Naive B cell (primary cell): ENCODE measurements at regions not wholly inside any gene's neighbourhood (a gene's known extent, or its start where the extent isn't known, plus 50 kb on each side); places are given as distances from the start of the nearest gene placed in this dataset.

Experiments used
- ATAC-seq, 2 donors: fragments of 150-1000 bp; cut with Tn5 transposase; 2 replicates each; pipeline ENCODE4 v1.10.0; 2021; ENCODE audit warnings: low read depth in 2 of 2, mild to moderate bottlenecking in 2 of 2, moderate library complexity in 2 of 2
- DNase-seq: peaks from one replicate; pipeline ENCODE4 v3.0.0; 2022
- H3K27ac Mint-ChIP-seq, 6 donors: one replicate each; pipeline ENCODE4 v1.8.0; 2020 to 2022; ENCODE audit warnings: mild to moderate bottlenecking in 6 of 6, mixed read lengths in 6 of 6, moderate library complexity in 5 of 6, inconsistent platforms in 2 of 6
- H3K27me3 Mint-ChIP-seq, 3 donors: one replicate each; pipeline ENCODE4 v1.8.0; 2021 to 2022; ENCODE audit warnings: mixed read lengths in 3 of 3, mild to moderate bottlenecking in 1 of 3
- H3K36me3 Mint-ChIP-seq, 2 donors: one replicate each; pipeline ENCODE4 v1.8.0; 2020 to 2022; ENCODE audit warnings: mixed read lengths in 2 of 2, inconsistent platforms in 1 of 2, mild to moderate bottlenecking in 1 of 2
- H3K4me1 Mint-ChIP-seq, 3 donors: one replicate each; pipeline ENCODE4 v1.8.0; 2020 to 2022; ENCODE audit warnings: mixed read lengths in 3 of 3, inconsistent platforms in 1 of 3, mild to moderate bottlenecking in 1 of 3, moderate library complexity in 1 of 3
- H3K4me3 Mint-ChIP-seq, 8 donors: one replicate each; pipeline ENCODE4 v1.8.0; 2020 to 2022; ENCODE audit warnings: mild to moderate bottlenecking in 8 of 8, mixed read lengths in 8 of 8, moderate library complexity in 8 of 8, inconsistent platforms in 2 of 8
- H3K9me3 Mint-ChIP-seq, 7 donors: one replicate each; pipeline ENCODE4 v1.8.0; 2020 to 2022; ENCODE audit warnings: mixed read lengths in 7 of 7, mild to moderate bottlenecking in 5 of 7, inconsistent platforms in 2 of 7, moderate library complexity in 1 of 7

GRCh38 chr3:194204042-194204987 lies 68.4 kb downstream of the HES1 start:
- H3K27ac Mint-ChIP-seq = peak overlapping the region in 5 of 6 donors; percentile 26 to 95 (median 73)
- peak; percentile 50 to 61 for ATAC-seq
- H3K4me3 Mint-ChIP-seq = peak overlapping the region; percentile 67 to 91 (median 85)
- peaks cover 60 to 69% (median 64%) of the 10 kb centered on the region in 3 donors for H3K27me3 Mint-ChIP-seq
- no peak for DNase-seq
- peaks cover 23 to 27% (median 25%) of the 10 kb centered on the region in 3 donors for H3K4me1 Mint-ChIP-seq
- H3K9me3 Mint-ChIP-seq = peaks cover 0 to 1% (median 0%) of the 10 kb centered on the region in 7 donors
- no peaks in the 10 kb centered on the region for H3K36me3 Mint-ChIP-seq

GRCh38 chr3:194205675-194206133 lies 69.8 kb downstream of the HES1 start:
- H3K9me3 Mint-ChIP-seq = peaks cover 0 to 1% (median 0%) of the 10 kb centered on the region in 7 donors

GRCh38 chr3:194206320-194206719 lies 70.4 kb downstream of the HES1 start:
- no peaks in the 10 kb centered on the region for H3K36me3 Mint-ChIP-seq
- peak overlapping the region in 6 of 8 donors; percentile 8 to 77 (median 56) for H3K4me3 Mint-ChIP-seq
- no peak for DNase-seq
- H3K27me3 Mint-ChIP-seq = peaks cover 54 to 57% (median 56%) of the 10 kb centered on the region in 3 donors
- peaks cover 0 to 1% (median 0%) of the 10 kb centered on the region in 7 donors for H3K9me3 Mint-ChIP-seq
- peaks cover 19 to 25% (median 21%) of the 10 kb centered on the region in 3 donors for H3K4me1 Mint-ChIP-seq
- peak overlapping the region in 1 of 6 donors; percentile 53 for H3K27ac Mint-ChIP-seq
- ATAC-seq = peak in 1 of 2 donors; percentile 25

More at GRCh38 chr3:194205675-194206133, 69.8 kb downstream of the HES1 start:
- DNase-seq = no peak
- Mint-ChIP-seq H3K27ac (no peak overlapping the region), H3K4me3 (peak overlapping the region; percentile 7 to 77 (median 50)), H3K4me1 (peaks cover 19 to 25% (median 21%) of the 10 kb centered on the region in 3 donors), H3K36me3 (no peaks in the 10 kb centered on the region), H3K27me3 (peaks cover 52 to 57% (median 52%) of the 10 kb centered on the region in 3 donors)
- no peak for ATAC-seq

- peaks cover 9 to 20% (median 16%) of the 10 kb centered on the region in 3 donors for H3K4me1 Mint-ChIP-seq
- DNase-seq = no peak
- H3K27me3 Mint-ChIP-seq = peaks cover 59 to 61% (median 60%) of the 10 kb centered on the region in 3 donors
- H3K27ac Mint-ChIP-seq = no peak overlapping the region
- H3K4me3 Mint-ChIP-seq = no peak overlapping the region
- H3K9me3 Mint-ChIP-seq = peaks cover 0 to 1% (median 0%) of the 10 kb centered on the region in 7 donors
- ATAC-seq = no peak
- H3K36me3 Mint-ChIP-seq = no peaks in the 10 kb centered on the region
Measured at GRCh38 chr3:194208709-194209108, 72.8 kb downstream of the HES1 start.

GRCh38 chr3:194212161-194212844 lies 76.4 kb downstream of the HES1 start:
- ATAC-seq (no peak), DNase-seq (no peak)
- no peaks in the 10 kb centered on the region for H3K36me3 Mint-ChIP-seq
- no peaks in the 10 kb centered on the region for H3K9me3 Mint-ChIP-seq
- no peaks in the 10 kb centered on the region for H3K4me1 Mint-ChIP-seq
- no peak overlapping the region for H3K27ac Mint-ChIP-seq
- peaks cover 39 to 57% (median 53%) of the 10 kb centered on the region in 3 donors for H3K27me3 Mint-ChIP-seq
- no peak overlapping the region for H3K4me3 Mint-ChIP-seq

- Mint-ChIP-seq H3K9me3 (no peaks in the 10 kb centered on the region), H3K4me3 (no peak overlapping the region), H3K4me1 (no peaks in the 10 kb centered on the region), H3K27ac (no peak overlapping the region), H3K27me3 (peaks cover 40 to 54% (median 52%) of the 10 kb centered on the region in 3 donors), H3K36me3 (no peaks in the 10 kb centered on the region)
- no peak for DNase-seq
- ATAC-seq = no peak
Measured at GRCh38 chr3:194212845-194213331, 76.9 kb downstream of the HES1 start.

- Mint-ChIP-seq H3K36me3 (no peaks in the 10 kb centered on the region), H3K4me1 (peaks cover 7 to 12% (median 8%) of the 10 kb centered on the region in 3 donors), H3K9me3 (peaks cover 0 to 2% (median 0%) of the 10 kb centered on the region in 7 donors), H3K27ac (no peak overlapping the region), H3K4me3 (no peak overlapping the region), H3K27me3 (peaks cover 34 to 69% (median 64%) of the 10 kb centered on the region in 3 donors)
- DNase-seq (no peak), ATAC-seq (no peak)
Measured at GRCh38 chr3:194215392-194215791, 79.4 kb downstream of the HES1 start.

GRCh38 chr3:194218646-194219453 lies 82.9 kb downstream of the HES1 start:
- ATAC-seq = peak; percentile 91 to 96
- H3K27me3 Mint-ChIP-seq = peaks cover 22 to 63% (median 56%) of the 10 kb centered on the region in 3 donors
- peaks cover 0 to 2% (median 0%) of the 10 kb centered on the region in 7 donors for H3K9me3 Mint-ChIP-seq
- peak; percentile 26 for DNase-seq
- peak overlapping the region in 4 of 6 donors; percentile 24 to 87 (median 34) for H3K27ac Mint-ChIP-seq
- H3K4me3 Mint-ChIP-seq = no peak overlapping the region
- peaks cover 9 to 13% (median 10%) of the 10 kb centered on the region in 3 donors for H3K4me1 Mint-ChIP-seq
- H3K36me3 Mint-ChIP-seq = no peaks in the 10 kb centered on the region

GRCh38 chr3:194219826-194220410 lies 84.0 kb downstream of the HES1 start:
- ATAC-seq = no peak
- peaks cover 18 to 24% (median 19%) of the 10 kb centered on the region in 3 donors for H3K4me1 Mint-ChIP-seq
- H3K9me3 Mint-ChIP-seq = peaks cover 0 to 2% (median 0%) of the 10 kb centered on the region in 7 donors
- H3K36me3 Mint-ChIP-seq = no peaks in the 10 kb centered on the region
- H3K4me3 Mint-ChIP-seq = no peak overlapping the region
- H3K27me3 Mint-ChIP-seq = peaks cover 30 to 68% (median 56%) of the 10 kb centered on the region in 3 donors
- peak overlapping the region in 2 of 6 donors; percentile 34 to 87 for H3K27ac Mint-ChIP-seq
- DNase-seq = no peak

- Mint-ChIP-seq H3K9me3 (peaks cover 0 to 2% (median 0%) of the 10 kb centered on the region in 7 donors), H3K27me3 (peaks cover 34 to 71% (median 55%) of the 10 kb centered on the region in 3 donors), H3K4me3 (no peak overlapping the region), H3K4me1 (peaks cover 18 to 24% (median 19%) of the 10 kb centered on the region in 3 donors), H3K27ac (peak overlapping the region in 1 of 6 donors; percentile 57), H3K36me3 (no peaks in the 10 kb centered on the region)
- DNase-seq (no peak), ATAC-seq (no peak)
Measured at GRCh38 chr3:194220901-194221326, 85.0 kb downstream of the HES1 start.

- H3K36me3 Mint-ChIP-seq = no peaks in the 10 kb centered on the region
- DNase-seq = no peak
- H3K27ac Mint-ChIP-seq = peak overlapping the region in 1 of 6 donors; percentile 57
- no peak for ATAC-seq
- H3K4me1 Mint-ChIP-seq = peaks cover 18 to 24% (median 19%) of the 10 kb centered on the region in 3 donors
- no peak overlapping the region for H3K4me3 Mint-ChIP-seq
- peaks cover 0 to 2% (median 0%) of the 10 kb centered on the region in 7 donors for H3K9me3 Mint-ChIP-seq
- peaks cover 37 to 71% (median 55%) of the 10 kb centered on the region in 3 donors for H3K27me3 Mint-ChIP-seq
Measured at GRCh38 chr3:194221336-194221735, 85.4 kb downstream of the HES1 start.

GRCh38 chr3:194223951-194224350 lies 88.0 kb downstream of the HES1 start:
- Mint-ChIP-seq H3K4me3 (peak overlapping the region in 2 of 8 donors; percentile 6 to 20), H3K27ac (peak overlapping the region in 1 of 6 donors; percentile 83), H3K27me3 (peaks cover 50 to 76% (median 75%) of the 10 kb centered on the region in 3 donors), H3K4me1 (peaks cover 13 to 20% (median 15%) of the 10 kb centered on the region in 3 donors), H3K36me3 (no peaks in the 10 kb centered on the region), H3K9me3 (peaks cover 0 to 7% (median 4%) of the 10 kb centered on the region in 7 donors)
- ATAC-seq (no peak), DNase-seq (no peak)
